C4-2B (cell line): ENCODE measurements at regions not wholly inside any gene's neighbourhood (a gene's known extent, or its start where the extent isn't known, plus 50 kb on each side); places are given as distances from the start of the nearest gene placed in this dataset.

ENCODE experiments used
- ZFX ChIP-seq: fragments of 450-650 bp; IDR thresholded peaks from 2 replicates; pipeline ENCODE4 v1.6.1; 2017
- TF ChIP-seq, protein P1 (sequence below): fragments of 450-650 bp; conservative IDR thresholded peaks from 2 replicates; pipeline ENCODE4 v1.5.1; 2017; ENCODE audit warnings: mild to moderate bottlenecking

DNA sequence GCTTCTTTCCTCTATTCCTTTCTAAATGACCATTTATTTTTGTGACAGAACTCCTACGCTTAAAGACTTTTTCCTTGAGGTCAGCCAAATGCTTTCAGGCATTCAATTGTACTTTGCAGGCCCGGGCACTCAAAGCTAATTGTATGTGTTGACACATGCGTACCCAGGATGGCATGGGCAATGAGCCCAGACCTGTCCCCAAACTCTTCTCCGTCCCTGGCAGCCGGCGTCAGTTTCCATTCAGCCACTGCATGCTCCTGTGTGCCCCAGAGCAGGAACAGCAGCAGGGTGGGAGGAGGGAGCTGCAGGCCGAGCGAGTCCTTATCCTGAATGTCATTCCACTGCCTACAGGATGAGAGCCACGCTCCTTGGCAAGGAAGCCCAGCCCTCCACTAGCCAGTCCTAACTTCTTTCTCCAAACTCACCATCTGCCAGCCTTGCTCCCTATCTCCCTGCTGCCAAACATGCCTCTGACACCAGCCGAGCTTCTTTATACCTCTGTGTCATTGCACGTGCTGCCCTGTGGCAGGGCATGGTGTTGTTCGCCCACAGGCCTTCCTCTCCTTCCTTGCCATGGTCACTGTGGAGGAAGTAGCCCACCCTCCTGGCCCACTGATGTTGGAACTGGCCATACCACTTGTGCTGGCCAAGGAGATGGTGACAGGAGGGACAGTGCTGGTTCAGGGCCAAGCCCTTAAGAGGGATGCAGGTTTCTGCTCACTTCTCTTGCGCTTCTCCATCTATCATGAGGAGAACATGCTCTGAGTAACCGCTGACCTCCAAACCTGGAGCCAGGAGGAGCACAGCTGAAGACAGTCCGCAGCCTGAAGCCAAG is 116.9 kb upstream of the FHL2 start:
- TF ChIP-seq, protein P1, sequence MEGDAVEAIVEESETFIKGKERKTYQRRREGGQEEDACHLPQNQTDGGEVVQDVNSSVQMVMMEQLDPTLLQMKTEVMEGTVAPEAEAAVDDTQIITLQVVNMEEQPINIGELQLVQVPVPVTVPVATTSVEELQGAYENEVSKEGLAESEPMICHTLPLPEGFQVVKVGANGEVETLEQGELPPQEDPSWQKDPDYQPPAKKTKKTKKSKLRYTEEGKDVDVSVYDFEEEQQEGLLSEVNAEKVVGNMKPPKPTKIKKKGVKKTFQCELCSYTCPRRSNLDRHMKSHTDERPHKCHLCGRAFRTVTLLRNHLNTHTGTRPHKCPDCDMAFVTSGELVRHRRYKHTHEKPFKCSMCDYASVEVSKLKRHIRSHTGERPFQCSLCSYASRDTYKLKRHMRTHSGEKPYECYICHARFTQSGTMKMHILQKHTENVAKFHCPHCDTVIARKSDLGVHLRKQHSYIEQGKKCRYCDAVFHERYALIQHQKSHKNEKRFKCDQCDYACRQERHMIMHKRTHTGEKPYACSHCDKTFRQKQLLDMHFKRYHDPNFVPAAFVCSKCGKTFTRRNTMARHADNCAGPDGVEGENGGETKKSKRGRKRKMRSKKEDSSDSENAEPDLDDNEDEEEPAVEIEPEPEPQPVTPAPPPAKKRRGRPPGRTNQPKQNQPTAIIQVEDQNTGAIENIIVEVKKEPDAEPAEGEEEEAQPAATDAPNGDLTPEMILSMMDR: no peak
- no peak for TF ChIP-seq ZFX
